Hepatocyte (in vitro differentiated cells): ENCODE measurements at regions not wholly inside any gene's neighbourhood (a gene's known extent, or its start where the extent isn't known, plus 50 kb on each side); places are given as distances from the start of the nearest gene placed in this dataset.

Experiments used
- CTCF ChIP-seq: fragments of 200-600 bp; sonication (generic); IDR thresholded peaks from 2 replicates; pipeline ENCODE4 v1.5.1; 2016; ENCODE audit warnings: antibody characterized with exemption, mild to moderate bottlenecking; ENCODE audit not compliant: poor library complexity
- EZH2 ChIP-seq: fragments of 200-600 bp; sonication (generic); IDR thresholded peaks from 2 replicates; pipeline ENCODE4 v1.6.1; 2016; ENCODE audit warnings: antibody characterized with exemption, mild to moderate bottlenecking, borderline replicate concordance

- TF ChIP-seq CTCF (no peak), EZH2 (no peak)
Measured at GRCh38 chr6:100240798-100241197, 223.9 kb downstream of the SIM1 start.
